ENCODE measurements at regions not wholly inside any gene's neighbourhood (a gene's known extent, or its start where the extent isn't known, plus 50 kb on each side); places are given as distances from the start of the nearest gene placed in this dataset.

DNA sequence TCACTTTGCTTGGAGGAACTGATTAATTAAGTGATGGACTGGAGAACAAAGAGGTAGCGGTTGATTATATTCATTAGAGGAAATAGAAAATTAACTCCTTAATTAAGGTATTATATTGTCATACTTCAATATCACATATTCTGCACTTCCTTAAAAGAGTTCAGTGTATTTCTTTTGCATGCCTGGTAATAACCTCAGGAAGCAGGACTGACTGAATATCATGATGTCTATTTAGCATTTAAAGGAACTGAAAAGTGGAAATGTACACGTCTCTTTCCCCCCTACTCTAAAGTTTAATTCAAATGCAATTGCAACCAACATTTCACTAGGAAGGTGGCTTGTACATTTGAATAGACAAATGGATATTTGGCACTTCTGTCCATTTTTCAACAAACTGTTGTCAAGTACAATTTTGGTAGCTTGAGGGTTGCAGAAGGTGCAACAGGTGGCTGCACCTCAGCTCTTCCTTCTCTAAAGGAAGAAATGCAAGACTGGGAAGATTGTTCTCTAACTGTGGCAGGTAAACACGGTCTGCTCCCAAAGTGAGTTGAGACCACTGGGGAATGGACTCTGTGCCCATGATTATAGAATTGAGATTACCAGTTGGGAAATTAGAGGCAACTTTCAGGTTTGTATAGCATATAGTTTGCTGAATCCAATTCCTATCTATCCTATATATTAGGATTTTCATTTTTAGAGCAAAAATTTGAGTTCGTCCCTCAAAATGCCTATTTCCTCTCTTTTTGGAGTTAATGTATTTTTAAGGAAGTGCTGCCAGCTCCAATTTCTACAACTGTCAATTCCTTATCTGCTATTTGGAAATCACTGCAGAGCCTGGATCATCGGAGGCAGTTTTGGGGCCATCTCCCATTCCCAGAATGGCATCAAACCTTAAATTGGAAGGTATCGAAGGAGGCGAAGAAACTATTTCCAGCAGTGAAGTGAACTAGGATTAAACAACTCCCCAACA lies 98.9 kb upstream of the TAF11L2 start:
- DNase-seq (ENCODE audit: low spot score in 2 of 2): no peak
- no peak overlapping the region for H3K4me3 ChIP-seq
- peaks cover 27% of the 10 kb centered on the region for H3K27me3 ChIP-seq (ENCODE audit: low read depth)
- H3K36me3 ChIP-seq (replicated peaks): no peaks in the 10 kb centered on the region
- no peaks in the 10 kb centered on the region for H3K9me3 ChIP-seq
- in situ Hi-C loops (cut with MboI; ENCODE audit: low sequenced_read_pairs): no loop called here
- peaks cover 19% of the 10 kb centered on the region for H3K4me1 ChIP-seq

GRCh38 chr5:17399931-17400330 lies 98.1 kb upstream of the TAF11L2 start:
- H3K4me1 ChIP-seq: peaks cover 19% of the 10 kb centered on the region
- in situ Hi-C loops (cut with MboI; ENCODE audit: low sequenced_read_pairs): no loop called here
- H3K9me3 ChIP-seq: no peaks in the 10 kb centered on the region
- no peak overlapping the region for H3K4me3 ChIP-seq
- H3K27me3 ChIP-seq (ENCODE audit: low read depth): peaks cover 33% of the 10 kb centered on the region
- DNase-seq (ENCODE audit: low spot score in 2 of 2): no peak
- no peaks in the 10 kb centered on the region for H3K36me3 ChIP-seq (replicated peaks)

DNA sequence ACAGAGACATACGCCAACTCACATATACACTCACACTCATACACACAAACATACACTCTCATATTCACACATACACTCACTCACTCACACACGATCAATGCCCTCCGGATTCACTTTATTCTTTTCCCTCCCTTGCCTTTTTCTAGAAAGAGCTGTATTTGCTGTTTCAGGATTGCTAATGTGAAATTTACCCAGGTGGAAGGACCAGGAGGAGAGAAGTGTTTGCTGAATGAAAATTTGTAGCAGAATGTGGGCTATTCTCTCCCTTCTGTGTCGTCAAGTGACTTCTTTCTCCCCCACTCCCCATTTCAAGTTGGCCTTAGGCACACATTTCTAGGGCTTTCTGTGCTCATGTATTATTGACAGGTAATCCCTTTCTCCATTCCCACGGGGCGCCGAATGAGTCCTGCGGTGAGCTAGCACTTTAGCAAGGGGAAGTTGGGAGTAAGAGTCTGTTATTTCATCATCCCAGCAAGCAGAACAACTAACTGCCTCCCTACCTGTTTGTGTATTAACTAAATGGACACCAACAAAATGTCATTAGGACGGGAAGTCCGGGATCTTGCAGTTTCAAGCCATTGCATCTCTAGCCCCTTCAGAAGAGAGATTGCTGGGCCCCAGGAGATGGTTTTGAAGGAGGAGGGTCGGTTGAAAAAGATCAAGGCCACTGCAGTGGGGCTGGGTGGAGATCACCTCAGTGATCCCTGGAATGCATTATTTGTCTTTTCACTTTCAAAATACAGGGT lies 97.1 kb upstream of the TAF11L2 start:
- Histone ChIP-seq H3K27me3 (ENCODE audit: low read depth) (peaks cover 42% of the 10 kb centered on the region), H3K9me3 (no peaks in the 10 kb centered on the region), H3K4me1 (peaks cover 19% of the 10 kb centered on the region), H3K36me3 (replicated peaks) (no peaks in the 10 kb centered on the region), H3K4me3 (no peak overlapping the region)
- in situ Hi-C loops (cut with MboI; ENCODE audit: low sequenced_read_pairs): no loop called here
- DNase-seq (ENCODE audit: low spot score in 2 of 2): peak; percentile 17 to 31

- Histone ChIP-seq H3K4me3 (no peak overlapping the region), H3K27me3 (ENCODE audit: low read depth) (peaks cover 42% of the 10 kb centered on the region), H3K4me1 (peaks cover 19% of the 10 kb centered on the region), H3K36me3 (replicated peaks) (no peaks in the 10 kb centered on the region), H3K9me3 (no peaks in the 10 kb centered on the region)
- in situ Hi-C loops (cut with MboI; ENCODE audit: low sequenced_read_pairs): no loop called here
- peak; percentile 77 to 85 for DNase-seq (ENCODE audit: low spot score in 2 of 2)
Observed at GRCh38 chr5:17401470-17402288, 96.4 kb upstream of the TAF11L2 start.

DNA sequence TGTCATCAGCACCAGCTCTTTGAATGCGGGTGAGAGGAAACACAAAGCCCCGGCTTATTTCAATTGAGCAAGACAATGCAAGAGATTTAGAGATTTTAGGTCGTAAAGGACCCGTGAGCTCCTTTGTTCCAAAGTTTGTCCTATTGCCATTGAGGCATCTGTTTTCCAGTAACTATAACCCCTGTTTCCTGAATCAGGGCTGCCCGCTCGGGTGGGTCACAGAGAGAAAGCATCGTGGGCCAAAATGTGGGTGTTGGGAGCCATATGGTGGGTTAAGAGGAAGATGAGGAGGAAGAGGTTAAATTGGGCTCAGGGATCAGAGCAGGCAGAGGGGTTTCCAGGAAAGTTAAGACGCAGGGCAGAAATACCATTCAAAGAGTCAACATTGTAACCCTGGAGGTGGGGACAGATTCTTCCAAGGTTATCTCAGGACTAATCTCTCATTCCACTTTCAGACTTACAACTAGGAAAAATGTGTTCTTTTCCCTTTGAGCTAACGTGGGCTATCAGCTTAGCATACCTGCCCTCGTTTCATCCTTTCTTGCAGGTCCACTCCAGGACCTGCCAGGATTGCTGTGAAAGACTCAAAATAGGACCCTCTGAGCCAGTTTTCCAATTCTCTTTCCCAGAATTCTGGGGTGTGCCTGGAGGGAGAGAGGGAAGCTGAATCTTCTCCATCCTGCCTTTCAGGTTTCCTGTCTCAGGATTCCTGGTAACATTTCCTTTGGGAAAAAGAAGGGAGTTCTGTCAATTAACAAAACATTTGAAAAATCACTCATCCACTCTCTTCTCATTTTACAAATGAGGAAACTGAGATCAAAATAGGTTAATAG lies 95.5 kb upstream of the TAF11L2 start:
- no peak overlapping the region for H3K4me3 ChIP-seq

DNA sequence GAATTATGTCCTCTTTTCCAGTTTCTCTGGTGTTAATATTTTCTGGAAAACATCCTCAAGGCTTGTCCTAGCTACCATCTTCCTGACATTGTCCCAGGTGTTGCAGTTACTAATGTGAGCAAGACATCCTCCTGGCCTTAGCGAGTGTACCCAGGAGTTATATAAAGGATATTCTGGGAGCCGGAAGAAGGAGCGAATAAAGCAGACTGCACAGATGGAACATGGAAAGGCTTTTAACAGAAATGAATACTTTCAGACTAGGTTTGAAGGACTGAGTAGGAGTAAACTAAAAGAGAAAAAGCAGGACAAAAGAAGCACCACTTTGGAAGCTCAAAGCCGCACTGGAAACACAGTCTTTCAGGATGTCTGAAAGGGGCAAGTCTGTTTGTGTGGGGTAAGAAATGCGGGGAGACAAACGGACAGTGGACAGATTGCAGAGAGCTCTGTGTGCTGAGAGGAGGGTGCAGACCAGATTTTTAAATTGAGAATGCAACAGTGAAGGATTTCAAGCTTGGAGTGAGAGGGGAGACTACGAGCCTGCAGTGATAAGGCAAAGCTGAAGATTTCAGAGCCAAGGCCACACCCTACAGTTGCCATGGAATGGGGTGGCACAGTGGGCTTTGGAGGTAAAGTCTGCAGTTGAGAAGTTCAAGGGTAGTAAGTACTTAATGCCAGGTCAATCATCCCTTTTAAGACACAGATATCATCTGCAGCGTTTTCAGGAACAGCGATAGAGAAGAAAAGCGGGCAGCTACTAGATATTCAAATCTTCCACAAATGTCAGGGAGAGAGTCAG lies 94.1 kb upstream of the TAF11L2 start:
- no peak overlapping the region for H3K4me3 ChIP-seq
- in situ Hi-C loops (cut with MboI; ENCODE audit: low sequenced_read_pairs): no loop called here

More for the DNA sequence above, 95.5 kb upstream of the TAF11L2 start:
- Histone ChIP-seq H3K9me3 (no peaks in the 10 kb centered on the region), H3K36me3 (replicated peaks) (no peaks in the 10 kb centered on the region), H3K27me3 (ENCODE audit: low read depth) (peaks cover 42% of the 10 kb centered on the region), H3K4me1 (peaks cover 19% of the 10 kb centered on the region)
- peak; percentile 65 to 93 for DNase-seq (ENCODE audit: low spot score in 2 of 2)
- in situ Hi-C loops (cut with MboI; ENCODE audit: low sequenced_read_pairs): no loop called here

DNA sequence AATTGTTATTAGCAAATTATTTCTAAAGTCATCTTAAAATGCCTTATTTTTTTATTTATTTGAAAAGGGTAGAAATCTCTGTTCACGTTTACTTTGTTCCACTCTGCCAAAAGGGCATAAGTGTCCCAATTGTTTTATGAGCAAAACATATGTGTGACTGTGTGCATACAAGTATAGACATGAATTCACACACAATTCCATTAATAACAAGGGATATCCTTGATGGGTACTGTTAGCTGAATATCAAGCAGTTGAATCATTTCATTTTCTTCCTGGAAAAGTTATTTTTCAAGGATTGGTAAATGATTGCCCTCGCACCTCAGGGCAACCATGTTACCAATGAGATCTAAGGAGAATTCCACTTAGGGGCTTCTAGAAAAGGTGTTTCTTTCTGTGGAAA lies 92.1 kb upstream of the TAF11L2 start:
- in situ Hi-C loops (cut with MboI; ENCODE audit: low sequenced_read_pairs): no loop called here
- H3K9me3 ChIP-seq: no peaks in the 10 kb centered on the region
- H3K4me1 ChIP-seq: peaks cover 14% of the 10 kb centered on the region
- peaks cover 30% of the 10 kb centered on the region for H3K27me3 ChIP-seq (ENCODE audit: low read depth)
- H3K36me3 ChIP-seq (replicated peaks): no peaks in the 10 kb centered on the region
- H3K4me3 ChIP-seq: no peak overlapping the region
- no peak for DNase-seq (ENCODE audit: low spot score in 2 of 2)

More for the DNA sequence above, 94.1 kb upstream of the TAF11L2 start:
- no peaks in the 10 kb centered on the region for H3K9me3 ChIP-seq
- no peak for DNase-seq (ENCODE audit: low spot score in 2 of 2)
- H3K27me3 ChIP-seq (ENCODE audit: low read depth): peaks cover 38% of the 10 kb centered on the region
- H3K36me3 ChIP-seq (replicated peaks): no peaks in the 10 kb centered on the region
- H3K4me1 ChIP-seq: peaks cover 19% of the 10 kb centered on the region

- in situ Hi-C loops (cut with MboI; ENCODE audit: low sequenced_read_pairs): no loop called here
- DNase-seq (ENCODE audit: low spot score in 2 of 2): no peak
- Histone ChIP-seq H3K27me3 (ENCODE audit: low read depth) (peaks cover 30% of the 10 kb centered on the region), H3K9me3 (no peaks in the 10 kb centered on the region), H3K36me3 (replicated peaks) (no peaks in the 10 kb centered on the region), H3K4me3 (no peak overlapping the region), H3K4me1 (peaks cover 9% of the 10 kb centered on the region)
Observed at GRCh38 chr5:17406423-17406838, 91.6 kb upstream of the TAF11L2 start.

DNA sequence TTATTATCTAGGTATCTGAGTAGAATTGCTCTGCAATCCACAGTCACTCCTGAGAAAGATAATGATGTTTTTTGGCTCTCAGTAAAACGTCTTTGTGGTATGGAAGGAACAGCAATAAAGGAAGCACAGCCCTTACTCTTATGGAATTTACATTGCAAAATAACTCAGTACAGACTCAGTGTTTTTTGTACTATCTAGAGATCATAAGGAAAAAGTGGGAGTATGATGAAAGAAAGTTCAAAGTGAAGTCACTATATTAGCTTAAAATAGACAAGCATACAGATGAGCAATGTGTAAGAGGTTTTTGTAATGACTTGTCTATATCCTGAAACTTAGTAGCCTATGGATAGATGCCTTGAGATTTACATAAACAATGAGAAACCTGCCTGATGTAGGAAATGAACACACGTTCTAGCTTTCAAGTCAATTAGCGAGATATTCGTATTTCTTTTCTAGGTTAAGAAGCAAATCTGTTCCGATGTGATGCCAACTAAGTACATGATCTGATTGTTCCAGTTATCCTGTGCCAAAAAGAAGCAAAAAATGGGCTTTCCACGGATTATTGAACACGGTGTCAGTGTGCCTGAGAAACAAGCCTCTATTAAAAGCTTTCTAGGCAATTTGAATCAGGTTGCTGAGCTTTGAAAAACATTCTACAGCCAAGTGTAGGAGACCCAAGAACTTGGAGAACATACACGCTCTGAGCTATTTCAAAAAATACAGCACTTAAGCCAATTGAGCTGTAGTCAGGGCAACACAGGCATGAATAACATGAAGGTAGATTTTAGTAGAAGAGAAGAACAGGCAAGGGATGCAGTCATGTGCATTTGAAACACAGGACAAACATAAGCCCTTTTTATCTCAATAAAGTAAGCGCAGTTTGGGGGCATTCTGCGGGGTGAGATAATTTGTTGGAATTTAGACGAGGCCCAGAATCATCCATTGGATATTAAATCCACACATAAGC lies 86.3 kb upstream of the TAF11L2 start:
- in situ Hi-C loops (cut with MboI; ENCODE audit: low sequenced_read_pairs): no loop called here
- no peak for DNase-seq (ENCODE audit: low spot score in 2 of 2)
- H3K4me3 ChIP-seq: no peak overlapping the region
- H3K27me3 ChIP-seq (ENCODE audit: low read depth): no peaks in the 10 kb centered on the region
- H3K4me1 ChIP-seq: no peaks in the 10 kb centered on the region; the same call in 1 of the 2 replicates
- H3K36me3 ChIP-seq (replicated peaks): no peaks in the 10 kb centered on the region
- no peaks in the 10 kb centered on the region for H3K9me3 ChIP-seq

GRCh38 chr5:17412760-17413671 lies 85.0 kb upstream of the TAF11L2 start:
- H3K4me1 ChIP-seq: no peaks in the 10 kb centered on the region; the same call in 1 of the 2 replicates
- no peaks in the 10 kb centered on the region for H3K9me3 ChIP-seq
- in situ Hi-C loops (cut with MboI; ENCODE audit: low sequenced_read_pairs): no loop called here
- DNase-seq (ENCODE audit: low spot score in 2 of 2): no peak
- no peaks in the 10 kb centered on the region for H3K27me3 ChIP-seq (ENCODE audit: low read depth)
- no peak overlapping the region for H3K4me3 ChIP-seq
- no peaks in the 10 kb centered on the region for H3K36me3 ChIP-seq (replicated peaks)

DNA sequence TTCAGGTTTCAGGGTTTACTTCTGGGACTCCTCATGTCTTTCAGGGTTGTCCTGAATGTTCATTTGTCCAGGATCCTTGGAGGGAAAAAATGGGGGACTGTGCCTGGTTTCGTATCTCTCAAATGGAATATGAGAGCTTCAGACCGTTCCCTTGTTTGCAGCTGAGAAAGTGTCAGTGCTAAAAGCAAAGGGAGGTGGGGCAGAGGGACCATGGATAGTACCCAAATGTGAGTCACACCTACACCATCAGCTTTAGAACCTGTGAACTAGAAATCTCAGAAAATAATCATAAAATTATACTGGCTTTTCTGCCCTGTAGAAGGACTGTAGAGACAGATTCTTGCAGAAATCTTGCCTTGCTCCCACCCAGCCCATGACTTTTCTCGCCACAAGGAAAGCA lies 84.3 kb upstream of the TAF11L2 start:
- DNase-seq (ENCODE audit: low spot score in 2 of 2): no peak
- Histone ChIP-seq H3K27me3 (ENCODE audit: low read depth) (no peaks in the 10 kb centered on the region), H3K9me3 (no peaks in the 10 kb centered on the region), H3K4me1 (no peaks in the 10 kb centered on the region; the same call in 1 of the 2 replicates), H3K4me3 (no peak overlapping the region), H3K36me3 (replicated peaks) (no peaks in the 10 kb centered on the region)
- in situ Hi-C loops (cut with MboI; ENCODE audit: low sequenced_read_pairs): no loop called here
